Choroid plexus epithelial cell (primary cell): ENCODE measurements at regions not wholly inside any gene's neighbourhood (a gene's known extent, or its start where the extent isn't known, plus 50 kb on each side); places are given as distances from the start of the nearest gene placed in this dataset.

Experiments used
- DNase-seq: peaks from one replicate; pipeline ENCODE4 v3.0.0-alpha.2; 2010; ENCODE audit warnings: low read depth
- H3K4me3 ChIP-seq: 2 replicates; pipeline ENCODE4 v1.5.1; 2011; ENCODE audit warnings: low read depth, mild to moderate bottlenecking, control low read depth, low read length, moderate library complexity
- TF ChIP-seq, protein P1 (sequence below): conservative IDR thresholded peaks from 2 replicates; pipeline ENCODE4 v1.5.1; 2011; ENCODE audit warnings: low read depth, mild to moderate bottlenecking, control low read depth, inconsistent platforms, low read length, moderate library complexity

DNA sequence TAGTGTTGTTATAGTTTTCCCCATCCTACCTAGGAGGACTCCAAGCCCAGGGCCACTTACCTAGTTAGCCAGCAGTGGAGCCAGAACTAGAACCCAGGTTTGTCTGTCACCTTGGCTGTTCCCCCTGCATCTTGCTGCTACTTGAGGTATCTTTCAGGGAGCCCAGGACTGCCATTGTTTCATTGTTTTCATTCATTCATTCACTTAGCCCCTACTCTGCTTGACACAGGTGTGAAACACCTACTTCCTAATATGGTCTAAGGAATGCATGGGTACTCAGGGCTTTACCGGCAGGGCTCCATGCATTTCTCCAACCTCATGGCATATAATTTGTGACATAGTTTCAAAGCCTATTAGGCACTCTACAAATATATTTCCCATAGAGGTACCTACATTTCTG is 266.6 kb upstream of the TPM1 start:
- no peak for DNase-seq
- TF ChIP-seq, protein P1, sequence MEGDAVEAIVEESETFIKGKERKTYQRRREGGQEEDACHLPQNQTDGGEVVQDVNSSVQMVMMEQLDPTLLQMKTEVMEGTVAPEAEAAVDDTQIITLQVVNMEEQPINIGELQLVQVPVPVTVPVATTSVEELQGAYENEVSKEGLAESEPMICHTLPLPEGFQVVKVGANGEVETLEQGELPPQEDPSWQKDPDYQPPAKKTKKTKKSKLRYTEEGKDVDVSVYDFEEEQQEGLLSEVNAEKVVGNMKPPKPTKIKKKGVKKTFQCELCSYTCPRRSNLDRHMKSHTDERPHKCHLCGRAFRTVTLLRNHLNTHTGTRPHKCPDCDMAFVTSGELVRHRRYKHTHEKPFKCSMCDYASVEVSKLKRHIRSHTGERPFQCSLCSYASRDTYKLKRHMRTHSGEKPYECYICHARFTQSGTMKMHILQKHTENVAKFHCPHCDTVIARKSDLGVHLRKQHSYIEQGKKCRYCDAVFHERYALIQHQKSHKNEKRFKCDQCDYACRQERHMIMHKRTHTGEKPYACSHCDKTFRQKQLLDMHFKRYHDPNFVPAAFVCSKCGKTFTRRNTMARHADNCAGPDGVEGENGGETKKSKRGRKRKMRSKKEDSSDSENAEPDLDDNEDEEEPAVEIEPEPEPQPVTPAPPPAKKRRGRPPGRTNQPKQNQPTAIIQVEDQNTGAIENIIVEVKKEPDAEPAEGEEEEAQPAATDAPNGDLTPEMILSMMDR, result no peak
- no peak overlapping the region for H3K4me3 ChIP-seq

GRCh38 chr15:62777671-62778070 is 264.9 kb upstream of the TPM1 start:
- H3K4me3 ChIP-seq, result no peak overlapping the region
- TF ChIP-seq, protein P1, result no peak
- DNase-seq, result no peak

- no peak overlapping the region for H3K4me3 ChIP-seq
- TF ChIP-seq, protein P1, result no peak
- peak; percentile 80 for DNase-seq
These were observed 263.3 kb upstream of the TPM1 start for GRCh38 chr15:62779036-62779770.

DNA sequence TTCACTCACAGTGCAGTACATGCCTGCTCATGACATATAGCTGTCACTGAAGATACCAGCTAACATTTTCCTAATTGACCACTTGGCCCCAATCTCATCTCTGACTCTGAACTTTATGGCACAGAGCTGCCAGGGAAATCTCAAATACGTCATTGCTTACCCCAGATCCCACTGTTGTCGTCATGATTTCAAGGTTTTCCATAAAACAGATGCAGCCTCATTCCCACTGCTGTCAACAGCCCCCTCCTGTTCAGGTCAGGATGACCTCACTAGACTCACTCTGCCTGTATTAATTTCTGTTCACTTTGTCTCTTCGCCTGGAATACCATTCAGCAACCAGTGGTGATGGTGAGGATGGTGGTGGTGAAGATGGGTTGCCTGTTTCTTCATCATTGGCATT is 262.6 kb upstream of the TPM1 start:
- TF ChIP-seq, protein P1, result no peak
- DNase-seq, result no peak
- H3K4me3 ChIP-seq, result no peak overlapping the region

DNA sequence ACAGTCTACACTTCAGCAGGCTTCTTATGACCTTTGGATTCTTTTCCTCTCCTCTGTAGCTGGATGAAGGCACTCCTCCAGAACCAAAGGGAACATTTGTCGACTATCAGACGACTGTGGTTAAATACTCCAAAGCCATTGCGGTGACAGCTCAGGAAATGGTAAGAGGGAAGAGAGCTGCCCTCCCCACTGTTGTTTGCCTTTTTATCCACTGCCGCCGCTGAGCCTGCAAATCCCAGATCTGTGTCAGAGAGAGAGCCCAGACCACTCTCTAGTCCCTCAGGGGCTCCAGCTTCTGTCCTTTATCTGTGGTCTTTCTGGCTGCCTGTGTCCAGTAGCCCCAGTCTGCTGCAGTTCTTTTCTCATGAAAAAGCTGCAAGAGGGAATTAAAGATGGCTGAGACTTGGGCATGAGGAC is 261.5 kb upstream of the TPM1 start:
- H3K4me3 ChIP-seq, result no peak overlapping the region
- TF ChIP-seq, protein P1, result no peak
- no peak for DNase-seq

DNA sequence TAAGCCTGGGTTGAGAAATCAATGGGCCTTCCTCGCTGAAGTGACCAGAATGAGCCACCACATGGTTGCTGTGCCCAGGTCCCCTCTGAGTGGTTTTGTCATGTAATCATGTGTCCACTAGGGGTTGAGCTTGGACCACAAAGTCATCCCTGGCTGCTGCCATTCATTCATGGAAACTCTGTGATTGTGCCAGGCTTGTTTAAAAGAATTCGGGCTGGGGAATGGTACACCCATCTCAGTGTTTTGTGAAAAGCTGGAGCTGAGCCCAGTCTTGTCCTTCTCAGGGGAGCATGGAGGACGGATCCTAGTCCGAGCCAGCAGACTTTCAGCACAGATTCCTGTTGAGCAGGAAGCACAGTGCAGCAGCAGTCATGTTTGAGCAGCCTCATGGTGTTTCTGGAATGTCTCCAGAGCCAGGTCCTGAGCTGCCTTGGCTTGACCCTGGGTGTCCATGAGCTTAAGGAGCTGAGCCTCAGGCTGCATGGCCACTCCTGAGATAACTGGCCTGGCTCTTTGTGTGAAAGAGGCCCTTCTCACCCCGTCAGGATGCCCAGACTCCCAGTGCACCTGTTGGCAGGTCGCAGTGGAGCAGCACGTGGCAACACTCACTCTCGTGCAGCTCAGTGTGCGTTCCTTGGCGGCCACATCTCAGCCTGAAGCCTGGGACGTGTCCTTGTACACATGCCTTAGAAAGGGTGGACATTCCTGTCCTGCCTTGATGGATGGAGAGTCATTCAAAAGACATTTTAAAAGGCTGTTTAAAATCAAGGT is 260.3 kb upstream of the TPM1 start:
- H3K4me3 ChIP-seq, result no peak overlapping the region
- DNase-seq, result peak; percentile 94
- TF ChIP-seq, protein P1, result peak; percentile 83
